Upper lobe of left lung (tissue), 4 donors: ENCODE measurements at regions not wholly inside any gene's neighbourhood (a gene's known extent, or its start where the extent isn't known, plus 50 kb on each side); places are given as distances from the start of the nearest gene placed in this dataset.

Experiments used
- CTCF ChIP-seq, 6 experiments: fragments of 450-650 bp in 4 of 6; fragments of 200-600 bp in 2 of 6; sonication (generic) in 2 of 6; IDR thresholded peaks; one replicate each; pipeline ENCODE4 v1.5.1; 2016 to 2019; ENCODE audit warnings: antibody characterized with exemption in 6 of 6
- POLR2A ChIP-seq, 4 donors: fragments of 450-650 bp; IDR thresholded peaks; one replicate each; pipeline ENCODE4 v1.5.1; 2016 to 2017; ENCODE audit warnings: antibody characterized with exemption in 4 of 4, mild to moderate bottlenecking in 2 of 4

- TF ChIP-seq CTCF (IDR thresholded peaks at IDR 0.05): no peak
- no peak for TF ChIP-seq POLR2A (IDR thresholded peaks at IDR 0.05)
These were observed 1225.7 kb downstream of the JRKL start for GRCh38 chr11:97615546-97615945.
